ENCODE measurements at regions not wholly inside any gene's neighbourhood (a gene's known extent, or its start where the extent isn't known, plus 50 kb on each side); places are given as distances from the start of the nearest gene placed in this dataset.

DNA sequence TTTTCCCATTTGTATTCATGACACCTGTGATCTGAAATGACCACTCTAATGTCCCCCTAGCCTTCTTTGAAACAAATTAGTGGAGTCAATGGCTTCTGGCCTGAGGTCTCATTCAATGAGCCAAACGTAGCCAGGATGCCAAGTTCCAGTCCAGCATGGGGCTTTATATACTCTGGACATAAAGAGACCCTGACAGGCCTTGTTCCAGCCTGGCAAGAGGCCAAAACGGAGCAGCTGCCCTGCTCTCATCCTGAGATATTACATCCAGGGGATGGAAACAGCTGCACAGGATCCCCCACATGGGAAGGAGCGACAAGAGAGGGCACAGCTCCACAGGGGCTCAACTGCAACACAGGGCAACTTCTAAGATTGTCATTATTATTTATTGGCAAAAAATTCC is 437.8 kb downstream of the CDH26 start:
- TF ChIP-seq, protein P1, sequence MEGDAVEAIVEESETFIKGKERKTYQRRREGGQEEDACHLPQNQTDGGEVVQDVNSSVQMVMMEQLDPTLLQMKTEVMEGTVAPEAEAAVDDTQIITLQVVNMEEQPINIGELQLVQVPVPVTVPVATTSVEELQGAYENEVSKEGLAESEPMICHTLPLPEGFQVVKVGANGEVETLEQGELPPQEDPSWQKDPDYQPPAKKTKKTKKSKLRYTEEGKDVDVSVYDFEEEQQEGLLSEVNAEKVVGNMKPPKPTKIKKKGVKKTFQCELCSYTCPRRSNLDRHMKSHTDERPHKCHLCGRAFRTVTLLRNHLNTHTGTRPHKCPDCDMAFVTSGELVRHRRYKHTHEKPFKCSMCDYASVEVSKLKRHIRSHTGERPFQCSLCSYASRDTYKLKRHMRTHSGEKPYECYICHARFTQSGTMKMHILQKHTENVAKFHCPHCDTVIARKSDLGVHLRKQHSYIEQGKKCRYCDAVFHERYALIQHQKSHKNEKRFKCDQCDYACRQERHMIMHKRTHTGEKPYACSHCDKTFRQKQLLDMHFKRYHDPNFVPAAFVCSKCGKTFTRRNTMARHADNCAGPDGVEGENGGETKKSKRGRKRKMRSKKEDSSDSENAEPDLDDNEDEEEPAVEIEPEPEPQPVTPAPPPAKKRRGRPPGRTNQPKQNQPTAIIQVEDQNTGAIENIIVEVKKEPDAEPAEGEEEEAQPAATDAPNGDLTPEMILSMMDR (IDR thresholded peaks at IDR 0.05; ENCODE audit: low read length), result no peak
- TF ChIP-seq EZH2 (optimal IDR thresholded peaks at IDR 0.05; ENCODE audit: low read depth, low read length), result no peak
